ENCODE measurements at regions not wholly inside any gene's neighbourhood (a gene's known extent, or its start where the extent isn't known, plus 50 kb on each side); places are given as distances from the start of the nearest gene placed in this dataset.

- no peak for TF ChIP-seq MAX (IDR thresholded peaks at IDR 0.05; ENCODE audit: low read depth, low read length)
- TF ChIP-seq POLR2A (IDR thresholded peaks at IDR 0.05; ENCODE audit: extremely low read depth, insufficient read length), result no peak
- TF ChIP-seq CTCF (IDR thresholded peaks at IDR 0.05; ENCODE audit: low read depth, low read length), result no peak
- no peak for TF ChIP-seq MYC (IDR thresholded peaks at IDR 0.05; ENCODE audit: low read depth, low read length)
- no peak for DNase-seq (ENCODE audit: low read depth)
- no peak overlapping the region for H3K4me3 ChIP-seq (ENCODE audit: low read depth, low read length)
Observed at GRCh38 chr2:6163932-6164331, 471.7 kb downstream of the SOX11 start.

GRCh38 chr2:6164986-6165747 lies 473.0 kb downstream of the SOX11 start:
- no peak for TF ChIP-seq POLR2A (IDR thresholded peaks at IDR 0.05; ENCODE audit: extremely low read depth, insufficient read length)
- TF ChIP-seq CTCF (IDR thresholded peaks at IDR 0.05; ENCODE audit: low read depth, low read length), result no peak
- no peak for TF ChIP-seq MAX (IDR thresholded peaks at IDR 0.05; ENCODE audit: low read depth, low read length)
- no peak for TF ChIP-seq MYC (IDR thresholded peaks at IDR 0.05; ENCODE audit: low read depth, low read length)
- no peak for DNase-seq (ENCODE audit: low read depth)
- H3K4me3 ChIP-seq (ENCODE audit: low read depth, low read length), result no peak overlapping the region

- no peak for DNase-seq (ENCODE audit: low read depth)
- no peak overlapping the region for H3K4me3 ChIP-seq (ENCODE audit: low read depth, low read length)
- TF ChIP-seq POLR2A (IDR thresholded peaks at IDR 0.05; ENCODE audit: extremely low read depth, insufficient read length), result no peak
- TF ChIP-seq MYC (IDR thresholded peaks at IDR 0.05; ENCODE audit: low read depth, low read length), result no peak
- no peak for TF ChIP-seq MAX (IDR thresholded peaks at IDR 0.05; ENCODE audit: low read depth, low read length)
- TF ChIP-seq CTCF (IDR thresholded peaks at IDR 0.05; ENCODE audit: low read depth, low read length), result no peak
Observed at GRCh38 chr2:6167592-6168138, 475.5 kb downstream of the SOX11 start.

- no peak for DNase-seq (ENCODE audit: low read depth)
- no peak overlapping the region for H3K4me3 ChIP-seq (ENCODE audit: low read depth, low read length)
- no peak for TF ChIP-seq MAX (IDR thresholded peaks at IDR 0.05; ENCODE audit: low read depth, low read length)
- no peak for TF ChIP-seq POLR2A (IDR thresholded peaks at IDR 0.05; ENCODE audit: extremely low read depth, insufficient read length)
- no peak for TF ChIP-seq CTCF (IDR thresholded peaks at IDR 0.05; ENCODE audit: low read depth, low read length)
- no peak for TF ChIP-seq MYC (IDR thresholded peaks at IDR 0.05; ENCODE audit: low read depth, low read length)
Observed at GRCh38 chr2:6168485-6168884, 476.3 kb downstream of the SOX11 start.

GRCh38 chr2:6171294-6171693 lies 479.1 kb downstream of the SOX11 start:
- TF ChIP-seq POLR2A (IDR thresholded peaks at IDR 0.05; ENCODE audit: extremely low read depth, insufficient read length) (no peak), CTCF (IDR thresholded peaks at IDR 0.05; ENCODE audit: low read depth, low read length) (no peak), MAX (IDR thresholded peaks at IDR 0.05; ENCODE audit: low read depth, low read length) (no peak), MYC (IDR thresholded peaks at IDR 0.05; ENCODE audit: low read depth, low read length) (no peak)
- H3K4me3 ChIP-seq (ENCODE audit: low read depth, low read length), result no peak overlapping the region
- no peak for DNase-seq (ENCODE audit: low read depth)
